Superior temporal gyrus (tissue), 1 donor: ENCODE measurements at regions not wholly inside any gene's neighbourhood (a gene's known extent, or its start where the extent isn't known, plus 50 kb on each side); places are given as distances from the start of the nearest gene placed in this dataset.
"Not testable (repeated sequence)": the region's sequence is repeated elsewhere in the genome, so short reads cannot be mapped to it uniquely, and the experiment has no call there.

Source experiments
- DNase-seq: peaks from one replicate; pipeline ENCODE4 v3.0.0-alpha.2; 2016; ENCODE audit errors: extremely low spot score

DNA sequence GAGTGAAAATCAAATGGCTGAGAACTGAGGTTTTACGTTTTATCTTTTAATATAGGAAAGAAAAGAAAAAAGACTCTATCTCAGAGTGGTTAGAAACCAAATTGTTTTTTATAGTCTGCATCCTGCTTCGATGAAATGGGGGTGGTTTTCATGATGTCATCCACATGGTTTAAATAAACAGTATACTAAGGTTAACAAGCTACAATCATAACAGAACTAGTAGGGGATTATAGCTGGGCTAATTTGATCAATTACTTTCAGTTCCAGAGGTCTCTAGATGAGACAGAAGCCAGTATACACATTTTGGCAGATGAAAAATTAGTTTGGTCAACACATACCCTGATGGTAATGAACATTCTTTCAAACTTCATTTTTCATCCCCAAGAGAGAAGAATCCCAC lies 106.3 kb upstream of the SNX2 start:
- no peak for DNase-seq

GRCh38 chr5:122669709-122670108 lies 105.2 kb upstream of the SNX2 start:
- DNase-seq, result not testable (repeated sequence)

DNA sequence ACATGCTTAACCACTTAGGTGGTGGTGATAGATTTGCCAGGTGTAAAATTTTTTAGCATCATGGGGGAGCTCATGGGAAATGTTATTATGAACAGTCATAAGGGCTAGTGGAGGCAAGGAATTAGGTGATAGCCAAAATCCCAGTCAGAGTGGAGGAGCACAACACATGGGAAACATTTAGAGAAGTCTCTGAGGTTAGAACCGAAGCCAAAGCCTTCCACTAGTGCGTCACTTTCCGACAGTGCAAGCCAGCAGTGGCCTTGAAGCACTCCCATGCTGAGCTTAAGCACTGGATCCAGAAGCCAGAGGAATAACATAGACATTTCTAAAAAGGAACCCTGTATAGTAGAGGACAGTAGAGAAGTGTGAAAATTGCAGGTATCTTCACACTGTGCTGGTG lies 101.5 kb upstream of the SNX2 start:
- DNase-seq, result no peak

DNA sequence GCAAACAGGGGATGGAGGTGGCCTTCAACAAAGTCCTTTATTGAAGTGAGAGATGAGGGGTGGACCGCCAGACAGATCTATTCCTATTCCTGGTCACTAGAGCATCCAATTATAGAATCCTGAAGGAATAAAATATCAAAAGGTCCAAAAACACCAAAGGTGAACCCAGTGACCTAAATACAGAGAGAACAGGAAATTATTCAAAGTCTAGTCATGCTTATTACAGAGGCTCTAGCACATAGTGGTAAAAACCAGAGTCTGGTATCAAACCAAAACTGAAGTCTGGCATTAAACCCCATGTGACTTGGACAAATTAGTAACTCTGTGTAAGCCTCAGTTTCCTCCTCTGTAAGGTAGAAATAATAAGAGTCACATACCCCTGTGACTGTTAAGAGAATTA lies 100.5 kb upstream of the SNX2 start:
- DNase-seq, result no peak

DNA sequence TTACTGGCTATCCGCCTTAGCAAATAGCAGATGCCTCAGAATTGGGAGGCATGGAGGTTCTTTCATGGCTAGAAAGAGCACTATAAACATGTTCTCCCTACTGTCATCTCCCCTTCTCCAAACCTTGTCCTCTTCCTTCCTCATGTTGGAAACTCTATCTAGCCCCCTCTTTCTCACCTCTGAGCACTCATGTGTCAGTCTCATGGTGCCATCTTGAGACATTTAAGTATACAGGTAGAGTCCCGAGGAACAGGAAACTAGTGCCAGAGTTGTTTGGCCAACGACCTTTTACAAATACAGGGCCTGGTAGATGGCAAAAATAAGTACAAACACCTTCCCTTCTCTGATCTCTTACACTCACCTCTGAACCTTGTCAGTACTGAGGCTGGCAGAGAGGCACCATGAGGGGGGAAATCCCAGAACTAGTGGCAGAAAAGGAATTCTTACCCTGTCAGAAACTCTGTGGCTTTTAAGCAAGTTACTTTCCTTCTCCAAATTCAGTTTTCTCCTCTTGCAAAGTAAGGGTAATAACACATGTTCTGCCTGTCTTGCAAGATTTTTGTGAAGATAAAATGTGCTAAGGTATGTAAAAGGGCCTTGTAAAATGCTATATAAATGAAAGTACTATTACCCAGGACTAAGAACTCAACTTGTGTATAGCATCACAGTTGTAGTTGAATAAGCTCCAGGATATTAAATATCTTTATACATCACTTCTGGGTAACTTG lies 94.1 kb upstream of the SNX2 start:
- DNase-seq, result no peak

DNA sequence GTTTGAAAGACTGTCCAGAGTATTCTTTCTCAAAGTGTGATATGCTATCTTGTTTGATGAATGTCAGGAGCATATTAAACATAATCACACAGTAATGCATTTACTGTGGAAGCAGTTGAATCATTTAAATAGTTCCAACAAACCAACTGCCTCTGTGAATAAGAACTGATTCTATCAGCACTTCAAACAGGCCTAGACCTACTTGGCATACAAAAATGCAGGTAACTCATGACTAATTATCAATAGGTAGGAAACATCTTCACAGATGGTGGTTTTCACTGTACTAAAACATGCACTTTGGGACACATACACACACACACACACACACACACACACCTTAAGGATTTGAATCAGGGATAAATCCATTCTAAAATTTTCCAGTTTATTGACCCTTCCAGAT lies 91.2 kb upstream of the SNX2 start:
- DNase-seq, result no peak

DNA sequence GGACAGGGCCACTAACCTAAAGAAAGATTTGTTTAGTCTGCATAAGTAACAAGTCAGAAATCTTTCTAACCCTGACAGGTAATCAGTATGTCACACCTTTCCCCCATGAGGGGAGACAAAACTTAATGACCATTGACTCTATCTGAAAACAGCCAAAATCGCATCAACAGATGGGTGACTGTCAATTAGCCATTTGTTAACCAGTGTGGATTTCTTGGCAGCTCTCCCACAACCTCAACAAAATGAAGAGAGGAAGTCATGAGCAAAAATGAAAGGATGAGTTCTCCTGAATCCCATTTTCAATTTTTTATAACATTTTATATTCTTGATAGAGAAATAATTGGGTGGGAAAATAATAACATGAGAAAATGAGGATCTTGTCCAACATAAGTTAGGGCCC lies 84.6 kb upstream of the SNX2 start:
- no peak for DNase-seq

DNA sequence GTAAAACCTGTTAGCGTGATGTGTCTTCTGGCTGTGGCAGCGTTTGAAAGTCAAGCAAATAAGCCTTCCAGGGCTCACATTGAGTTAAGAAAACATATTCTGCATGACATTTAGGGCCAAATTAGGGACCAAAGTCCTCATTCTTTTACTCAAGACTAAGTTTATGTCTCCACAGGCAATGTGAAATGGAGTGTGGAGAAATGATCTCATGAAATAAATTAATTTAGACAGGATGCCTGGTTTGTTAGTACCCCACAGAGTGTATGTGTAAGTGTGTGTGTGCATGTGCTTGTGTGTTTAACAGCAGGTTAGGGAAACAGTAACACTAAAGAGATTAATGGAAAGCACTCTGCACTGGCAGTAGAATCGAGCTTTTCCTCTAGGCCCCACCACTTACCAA lies 82.9 kb upstream of the SNX2 start:
- no peak for DNase-seq

- no peak for DNase-seq
Measured at GRCh38 chr5:122693963-122694362, 80.9 kb upstream of the SNX2 start.

GRCh38 chr5:122694884-122695283 lies 80.0 kb upstream of the SNX2 start:
- DNase-seq, result no peak

- not testable (repeated sequence) for DNase-seq
Measured at GRCh38 chr5:122696735-122697134, 78.1 kb upstream of the SNX2 start.

DNA sequence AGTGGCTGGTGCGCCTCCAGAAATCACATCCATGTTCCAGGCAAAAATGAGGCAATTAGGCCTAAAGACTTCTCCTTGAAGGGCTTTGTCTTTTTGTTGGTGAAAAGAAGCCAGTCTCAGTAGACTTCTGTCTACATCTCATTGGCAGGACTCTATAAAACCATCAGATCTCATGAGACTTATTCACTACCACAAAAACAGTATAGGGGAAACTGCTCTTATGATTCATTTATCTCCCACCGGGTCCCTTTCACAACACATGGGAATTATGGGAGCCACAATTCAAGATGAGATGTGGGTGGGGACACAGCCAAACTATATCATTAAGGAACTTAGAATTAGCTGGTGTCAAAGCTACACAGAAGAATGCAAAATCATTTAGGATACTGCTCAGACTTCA lies 77.7 kb upstream of the SNX2 start:
- no peak for DNase-seq

DNA sequence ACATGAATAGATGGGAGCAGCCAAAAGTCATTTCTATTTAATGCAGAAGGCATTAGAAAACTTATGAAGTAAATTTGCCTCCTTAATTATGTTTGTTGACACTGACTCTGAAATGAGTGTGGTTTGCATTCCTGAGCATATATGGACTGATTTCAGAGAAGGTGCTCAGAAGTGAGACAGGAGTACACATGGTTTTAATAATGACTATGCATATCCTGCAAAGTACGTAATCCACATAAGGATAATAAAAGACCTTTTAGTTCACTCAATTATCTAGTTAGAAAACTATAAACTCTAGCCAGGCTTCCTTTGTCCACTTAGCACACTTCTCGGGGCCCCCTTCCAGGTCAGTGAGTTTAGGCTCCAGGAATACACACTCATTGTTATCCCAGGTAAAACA lies 75.7 kb upstream of the SNX2 start:
- no peak for DNase-seq

- DNase-seq, result no peak
Measured at GRCh38 chr5:122701640-122702523, 73.0 kb upstream of the SNX2 start.

GRCh38 chr5:122702524-122702875 lies 72.4 kb upstream of the SNX2 start:
- DNase-seq, result no peak

DNA sequence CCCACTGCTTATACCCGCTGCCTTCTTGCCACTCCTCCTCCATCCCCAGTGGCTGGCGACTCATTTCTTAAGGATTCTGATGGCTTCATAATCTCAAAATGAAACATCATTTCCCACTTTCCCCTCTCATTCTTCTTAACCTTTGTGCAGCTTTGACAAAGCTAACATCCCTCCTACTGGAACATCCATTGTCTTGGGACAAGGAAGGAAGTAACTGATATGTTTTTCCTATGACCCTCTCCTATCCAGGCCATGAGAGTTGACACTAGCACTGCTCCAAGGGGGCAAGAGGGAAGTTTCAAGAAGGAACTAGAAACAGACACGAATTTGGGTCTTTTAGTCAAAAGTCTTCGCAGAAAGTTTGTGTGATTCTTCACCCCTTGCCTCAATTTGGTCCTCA lies 71.7 kb upstream of the SNX2 start:
- no peak for DNase-seq

DNA sequence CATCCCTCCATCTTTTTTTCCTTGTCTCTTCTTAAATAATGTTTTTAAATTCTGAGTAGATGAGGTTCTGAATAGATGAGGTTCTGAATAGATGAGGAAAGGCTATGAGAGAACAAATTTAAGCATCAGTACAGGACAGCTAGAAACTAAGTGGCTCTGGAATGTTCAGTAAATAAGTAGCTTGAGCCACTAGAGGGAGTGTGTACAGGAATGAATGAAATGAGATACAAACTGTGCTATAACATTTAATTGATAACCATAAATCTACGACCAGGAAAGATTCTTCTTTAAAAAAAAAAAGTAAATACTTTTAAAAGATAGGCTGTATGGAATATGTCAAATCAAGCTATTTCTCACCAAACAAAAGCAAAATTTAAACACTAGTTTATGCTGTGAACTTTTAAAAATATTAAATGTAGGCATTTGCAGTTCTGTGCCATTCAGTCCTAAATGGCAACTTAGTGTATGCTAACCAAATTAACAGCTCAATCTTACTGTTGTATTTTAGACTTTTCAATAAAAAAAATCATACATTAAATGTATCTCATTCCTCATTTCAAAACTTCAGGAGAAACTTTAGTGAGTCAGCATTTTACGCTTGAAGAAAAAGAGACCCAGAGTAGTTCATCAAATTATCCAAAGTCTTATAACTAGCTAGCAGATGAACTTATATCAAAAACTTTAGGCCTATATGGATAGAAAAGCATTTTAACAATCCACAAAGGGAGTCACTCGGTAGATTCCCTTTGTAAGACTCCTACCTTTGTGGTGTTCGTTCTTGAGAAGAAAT lies 70.4 kb upstream of the SNX2 start:
- peak; percentile 75 for DNase-seq

DNA sequence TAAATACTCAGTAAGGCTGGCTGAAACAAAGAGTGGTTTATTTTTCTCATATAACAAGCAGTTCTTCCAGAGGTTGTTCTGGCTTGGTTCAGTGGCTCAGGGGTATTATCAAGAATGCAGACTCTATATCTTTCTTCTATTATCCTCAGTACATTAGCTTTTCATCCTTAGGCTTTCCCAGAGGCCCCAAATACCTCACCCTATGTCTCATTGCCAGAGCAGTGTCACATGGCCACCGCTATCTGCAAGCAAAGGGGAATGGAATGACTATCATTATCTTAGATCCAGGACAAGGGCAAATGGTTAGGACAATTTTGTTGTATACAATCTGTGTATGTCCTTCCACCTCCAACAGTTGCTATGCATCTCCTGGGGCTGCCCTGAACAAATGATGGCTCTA lies 69.0 kb upstream of the SNX2 start:
- DNase-seq, result no peak

GRCh38 chr5:122707796-122708195 lies 67.1 kb upstream of the SNX2 start:
- no peak for DNase-seq

DNA sequence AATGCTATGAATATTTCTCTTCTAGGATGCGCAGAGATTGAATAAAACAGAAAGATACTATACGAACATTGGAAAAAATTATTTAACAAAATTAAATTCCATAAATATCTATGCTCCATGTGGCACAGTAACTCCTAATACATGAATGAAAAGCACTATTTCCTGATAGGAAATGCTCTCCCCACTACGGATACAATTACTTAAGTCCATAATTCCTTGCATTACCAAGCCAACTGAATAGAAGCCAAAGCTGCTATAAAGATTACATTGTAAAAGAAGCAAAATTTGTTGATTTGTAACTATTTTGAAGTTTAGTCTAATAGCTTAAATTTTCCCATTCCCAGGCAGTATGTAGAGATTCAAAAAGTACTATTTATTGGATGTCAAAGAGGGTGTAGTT lies 61.8 kb upstream of the SNX2 start:
- DNase-seq, result no peak

GRCh38 chr5:122715095-122715494 lies 59.8 kb upstream of the SNX2 start:
- DNase-seq, result no peak

DNA sequence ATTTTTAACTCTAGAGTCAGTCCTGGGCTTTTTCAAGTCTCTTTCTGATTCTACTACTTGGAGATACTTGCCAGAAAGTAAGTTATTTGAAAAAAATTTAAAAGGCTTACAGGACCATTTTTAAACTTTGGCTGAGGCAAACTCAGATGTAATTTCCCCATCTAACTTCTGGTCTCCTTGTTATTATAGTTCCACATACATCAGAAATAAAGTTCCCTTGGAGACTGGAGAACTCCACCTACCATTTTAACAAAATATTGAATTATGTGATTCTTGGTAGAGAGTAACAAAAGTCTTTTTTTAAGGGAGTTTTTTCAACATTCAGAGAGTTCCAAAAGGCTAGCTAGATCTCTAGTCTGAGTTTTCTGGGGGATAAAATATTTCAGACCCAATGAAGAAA lies 56.3 kb upstream of the SNX2 start:
- no peak for DNase-seq
